ENCODE measurements at regions not wholly inside any gene's neighbourhood (a gene's known extent, or its start where the extent isn't known, plus 50 kb on each side); places are given as distances from the start of the nearest gene placed in this dataset.
"Not testable (repeated sequence)": the region's sequence is repeated elsewhere in the genome, so short reads cannot be mapped to it uniquely, and the experiment has no call there.

- no peak for DNase-seq (ENCODE audit: low read depth)
Measured at GRCh38 chr2:56510610-56511009, 326.8 kb downstream of the CCDC85A start.

GRCh38 chr2:56515399-56515798, 331.6 kb downstream of the CCDC85A start:
- no peak for DNase-seq (ENCODE audit: low read depth)

DNA sequence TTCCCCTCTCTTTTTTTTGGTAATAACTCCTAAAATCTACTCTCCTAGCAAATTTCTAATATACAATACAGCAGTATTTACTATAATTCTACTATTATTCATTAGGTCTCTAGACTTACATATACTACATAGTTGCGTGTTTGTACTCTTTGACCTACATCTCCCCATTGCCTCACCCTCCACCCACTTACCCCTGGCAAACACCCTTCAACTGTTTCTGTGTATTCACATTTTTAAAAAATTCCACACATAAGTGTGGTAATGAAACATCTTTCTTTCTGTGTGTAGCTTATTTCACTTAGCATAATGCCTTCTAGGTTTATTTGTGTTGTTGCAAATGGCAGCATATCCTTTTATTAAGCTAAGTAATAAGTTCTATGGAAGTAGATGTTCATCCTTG, 336.0 kb downstream of the CCDC85A start:
- DNase-seq (ENCODE audit: low read depth) = no peak

DNA sequence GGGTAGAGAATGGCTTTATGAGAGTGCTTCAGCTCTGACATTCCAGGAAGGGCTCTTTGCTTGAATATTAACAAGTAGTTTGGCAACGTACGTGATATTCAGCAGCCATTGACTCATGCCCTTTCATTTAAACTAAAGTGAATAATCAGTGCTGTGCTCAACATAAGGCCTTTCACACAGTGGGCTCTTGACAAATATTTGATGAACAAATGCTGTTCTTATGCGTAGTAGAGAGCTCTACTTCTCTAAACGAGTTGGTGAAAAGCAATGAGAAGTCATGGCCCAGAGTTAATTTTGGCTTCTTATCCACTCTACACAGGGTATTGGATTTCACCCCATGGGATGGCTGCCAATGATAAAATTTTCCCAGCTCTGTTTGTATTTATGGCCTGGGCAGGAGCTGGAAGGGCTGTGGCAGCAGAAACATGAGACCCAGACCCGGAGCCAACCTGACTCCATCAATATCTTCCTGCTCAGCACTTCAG, 338.9 kb downstream of the CCDC85A start:
- peak; percentile 61 for DNase-seq (ENCODE audit: low read depth)

GRCh38 chr2:56523816-56524215, 340.0 kb downstream of the CCDC85A start:
- DNase-seq (ENCODE audit: low read depth) = no peak

DNA sequence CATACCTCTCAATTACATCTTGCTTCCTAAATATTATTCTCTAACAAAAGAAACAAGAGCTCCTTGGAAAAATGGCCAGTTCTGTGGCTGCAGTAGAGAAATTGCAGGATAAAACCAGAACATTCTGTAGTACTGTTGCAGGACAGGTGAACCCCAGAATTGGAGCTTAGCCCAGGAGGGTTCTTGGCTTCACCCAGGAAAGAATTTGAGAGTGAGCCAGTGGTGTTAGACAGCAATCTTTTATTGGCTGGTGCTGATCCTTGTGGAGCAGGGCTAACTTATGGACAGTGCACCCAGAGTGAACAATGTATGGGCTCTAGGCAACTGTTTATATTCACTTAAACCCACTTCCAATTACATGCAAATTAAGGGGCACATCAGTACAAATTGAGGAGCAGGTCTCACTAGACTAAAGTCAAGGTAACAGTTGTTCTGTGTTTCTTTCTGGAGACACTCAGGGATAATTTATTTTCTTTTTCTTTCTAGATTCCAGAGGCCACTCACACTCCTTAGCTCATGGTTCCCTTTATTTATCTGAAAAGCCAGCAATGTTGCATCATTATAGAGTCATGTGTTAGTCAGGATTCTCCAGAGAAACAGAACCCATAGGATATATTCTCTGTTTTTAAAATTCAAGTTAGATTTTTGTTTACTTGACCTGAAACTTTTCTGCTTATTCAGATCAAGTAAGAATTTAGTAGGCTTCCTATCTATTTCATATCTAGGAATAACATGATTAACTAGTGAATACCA, 348.1 kb downstream of the CCDC85A start:
- DNase-seq (ENCODE audit: low read depth) = peak; percentile 24

- DNase-seq (ENCODE audit: low read depth) = peak; percentile 15
Measured at GRCh38 chr2:56534321-56534720, 350.5 kb downstream of the CCDC85A start.

DNA sequence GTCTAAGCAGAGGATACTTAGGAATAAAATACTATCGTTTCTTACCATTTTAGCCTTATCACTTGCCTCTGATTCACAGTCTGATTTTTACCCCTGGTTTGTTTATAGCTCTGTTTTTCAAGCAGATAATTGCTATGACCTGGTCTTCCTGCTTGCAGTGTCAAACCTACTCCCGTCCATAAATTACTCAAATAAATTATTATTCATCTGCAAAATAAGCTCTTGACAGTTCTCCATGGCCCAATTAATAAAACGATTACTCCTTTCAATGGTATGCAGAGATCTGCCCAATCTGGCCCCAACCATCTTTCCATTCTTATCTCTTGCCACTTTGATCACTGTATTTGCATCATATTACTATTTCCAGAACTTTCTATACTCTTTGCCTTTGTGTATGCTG, 354.0 kb downstream of the CCDC85A start:
- DNase-seq (ENCODE audit: low read depth) = no peak

DNA sequence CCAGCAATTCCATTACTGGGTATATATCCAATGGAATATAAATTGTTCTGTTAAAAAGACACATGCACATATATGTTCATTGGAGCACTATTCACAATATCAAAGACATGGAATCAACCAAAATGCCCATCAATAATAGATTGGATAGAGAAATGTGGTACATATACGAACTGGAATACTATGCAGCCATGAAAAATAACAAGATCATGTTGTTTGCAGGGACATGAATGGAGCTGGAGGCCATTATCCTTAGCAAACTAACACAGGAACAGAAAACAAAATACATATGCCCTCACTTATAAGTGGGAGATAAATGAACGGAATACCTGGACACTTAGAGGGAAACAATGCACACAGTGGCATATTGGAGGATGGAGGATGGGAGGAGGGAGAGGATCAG, 355.8 kb downstream of the CCDC85A start:
- no peak for DNase-seq (ENCODE audit: low read depth)

DNA sequence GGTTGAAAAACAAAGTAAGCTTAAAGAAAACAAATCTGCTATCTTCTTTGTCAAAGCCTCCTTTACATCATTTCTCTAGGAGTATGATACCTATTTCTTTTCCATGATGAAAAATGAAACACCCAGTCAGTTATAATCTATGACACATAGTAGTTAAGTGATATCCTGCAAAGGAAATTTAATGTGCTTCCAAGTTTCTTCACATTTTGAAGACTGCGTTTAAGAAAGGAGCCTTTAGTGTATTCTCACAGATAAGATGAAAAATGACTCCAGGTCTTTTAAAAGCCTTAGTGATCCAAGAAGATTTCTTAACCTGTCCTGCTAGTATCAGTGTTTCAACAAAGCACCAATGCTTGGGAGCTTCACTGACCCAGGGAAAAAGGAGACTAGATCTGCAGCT, 356.7 kb downstream of the CCDC85A start:
- no peak for DNase-seq (ENCODE audit: low read depth)

GRCh38 chr2:56540916-56541315, 357.1 kb downstream of the CCDC85A start:
- peak; percentile 27 for DNase-seq (ENCODE audit: low read depth)

- no peak for DNase-seq (ENCODE audit: low read depth)
Measured at GRCh38 chr2:56542213-56542612, 358.4 kb downstream of the CCDC85A start.

DNA sequence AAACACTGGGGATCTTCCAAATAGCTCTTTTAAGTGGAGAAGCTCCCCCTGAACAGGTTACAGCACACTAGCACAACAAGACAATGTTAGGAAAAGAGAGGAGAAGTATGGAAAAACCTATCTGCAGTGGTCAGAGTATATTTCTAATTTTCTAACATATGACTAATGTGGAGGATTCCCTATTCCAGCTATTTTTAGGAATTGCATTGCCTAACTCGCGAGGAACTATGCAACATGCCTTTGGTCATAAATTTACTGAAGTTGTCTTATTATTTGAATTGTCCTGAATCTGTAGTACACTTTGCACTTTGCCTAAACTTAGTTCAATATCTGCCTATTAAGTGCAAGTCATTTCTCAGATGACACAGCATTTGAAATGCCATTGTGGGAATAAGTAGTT, 381.4 kb downstream of the CCDC85A start:
- DNase-seq (ENCODE audit: low read depth) = peak; percentile 41

GRCh38 chr2:56571074-56571473, 387.3 kb downstream of the CCDC85A start:
- no peak for DNase-seq (ENCODE audit: low read depth)

DNA sequence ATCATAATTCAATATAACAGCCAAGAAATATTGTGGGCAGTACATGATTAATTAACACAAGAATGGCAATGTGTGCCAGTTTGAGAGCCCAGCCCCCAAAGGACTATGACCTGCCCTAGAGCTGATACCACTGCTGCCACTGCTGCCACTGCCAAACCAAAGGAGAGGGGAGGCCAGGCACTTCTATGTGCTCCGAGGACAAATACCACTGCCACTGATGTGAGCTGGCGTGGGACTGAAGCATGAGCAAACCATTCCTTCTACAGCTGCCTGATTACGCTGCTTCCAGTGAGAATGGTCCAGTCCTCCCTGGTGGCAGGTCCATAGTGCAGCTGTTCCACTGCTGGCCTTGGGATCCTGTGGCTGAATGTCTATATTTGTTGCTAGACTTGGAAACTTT, 392.2 kb downstream of the CCDC85A start:
- DNase-seq (ENCODE audit: low read depth) = peak; percentile 21

GRCh38 chr2:56580242-56580641, 396.5 kb downstream of the CCDC85A start:
- DNase-seq (ENCODE audit: low read depth) = peak; percentile 90

GRCh38 chr2:56582570-56582969, 398.8 kb downstream of the CCDC85A start:
- DNase-seq (ENCODE audit: low read depth) = peak; percentile 77

DNA sequence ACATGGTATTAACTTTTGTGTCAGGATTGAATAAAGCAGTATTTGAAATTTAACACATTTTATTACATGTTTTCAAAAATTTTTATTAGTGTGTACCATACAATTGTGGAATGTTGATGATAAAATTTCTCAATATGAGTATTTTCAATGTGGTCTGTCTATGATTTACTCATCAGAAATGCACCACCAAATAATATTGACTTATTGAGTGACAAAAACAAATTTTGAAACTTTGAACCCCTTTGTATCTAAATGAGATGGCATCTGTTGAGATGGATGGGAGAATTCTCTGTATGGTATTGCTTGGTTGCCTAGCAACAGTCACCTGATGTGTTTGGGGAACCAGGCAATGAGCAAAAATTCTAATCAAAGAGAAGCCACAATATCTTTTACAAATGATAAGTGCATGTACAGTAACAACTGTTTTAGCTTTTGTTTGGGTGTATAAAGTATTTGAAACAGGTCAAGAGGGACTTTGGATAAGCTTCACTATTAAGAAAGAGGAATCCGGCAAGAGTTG, 400.1 kb downstream of the CCDC85A start:
- DNase-seq (ENCODE audit: low read depth) = peak; percentile 39

GRCh38 chr2:56587456-56587855, 403.7 kb downstream of the CCDC85A start:
- no peak for DNase-seq (ENCODE audit: low read depth)

- no peak for DNase-seq (ENCODE audit: low read depth)
Measured at GRCh38 chr2:56589194-56589593, 405.4 kb downstream of the CCDC85A start.

DNA sequence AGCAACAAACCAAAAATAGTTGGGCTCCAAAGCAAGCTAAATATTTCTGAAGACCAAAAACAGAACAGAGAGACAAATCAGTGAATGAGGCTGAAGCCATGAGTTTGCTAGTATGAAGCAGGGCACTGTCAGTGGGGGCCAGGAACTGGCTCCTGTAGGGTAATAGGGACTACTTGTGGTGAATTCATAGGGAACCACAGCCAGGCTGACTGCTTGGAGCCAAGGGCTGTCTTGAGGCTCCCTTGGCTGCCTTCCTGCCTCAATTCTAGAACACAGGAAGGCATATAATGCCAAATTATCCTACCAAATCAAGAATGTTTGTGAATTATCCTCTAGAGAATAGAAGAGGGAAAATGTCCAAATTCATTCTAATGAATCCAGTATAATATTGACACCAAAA, 406.0 kb downstream of the CCDC85A start:
- DNase-seq (ENCODE audit: low read depth) = no peak

- no peak for DNase-seq (ENCODE audit: low read depth)
Measured at GRCh38 chr2:56590611-56591010, 406.8 kb downstream of the CCDC85A start.

GRCh38 chr2:56606086-56606485, 422.3 kb downstream of the CCDC85A start:
- not testable (repeated sequence) for DNase-seq (ENCODE audit: low read depth)
